KOPT-K1 (cell line): ENCODE measurements at regions not wholly inside any gene's neighbourhood (a gene's known extent, or its start where the extent isn't known, plus 50 kb on each side); places are given as distances from the start of the nearest gene placed in this dataset.

Experiments
- H3K27ac ChIP-seq: fragments of 200-600 bp; sonication (generic); 2 replicates; pipeline ENCODE4 v1.5.1; 2016; ENCODE audit warnings: antibody characterized with exemption, mild to moderate bottlenecking, low read depth, low read length; ENCODE audit not compliant: poor library complexity, severe bottlenecking
- H3K36me3 ChIP-seq: fragments of 200-600 bp; sonication (generic); 2 replicates; pipeline ENCODE4 v1.5.1; 2017; ENCODE audit warnings: antibody characterized with exemption, mild to moderate bottlenecking, low read length, moderate library complexity; ENCODE audit not compliant: insufficient read depth
- H3K9me3 ChIP-seq: fragments of 200-600 bp; sonication (generic); 2 replicates; pipeline ENCODE4 v1.5.1; 2017; ENCODE audit warnings: antibody characterized with exemption, low read length, mild to moderate bottlenecking; ENCODE audit not compliant: insufficient read depth, poor library complexity, severe bottlenecking

DNA sequence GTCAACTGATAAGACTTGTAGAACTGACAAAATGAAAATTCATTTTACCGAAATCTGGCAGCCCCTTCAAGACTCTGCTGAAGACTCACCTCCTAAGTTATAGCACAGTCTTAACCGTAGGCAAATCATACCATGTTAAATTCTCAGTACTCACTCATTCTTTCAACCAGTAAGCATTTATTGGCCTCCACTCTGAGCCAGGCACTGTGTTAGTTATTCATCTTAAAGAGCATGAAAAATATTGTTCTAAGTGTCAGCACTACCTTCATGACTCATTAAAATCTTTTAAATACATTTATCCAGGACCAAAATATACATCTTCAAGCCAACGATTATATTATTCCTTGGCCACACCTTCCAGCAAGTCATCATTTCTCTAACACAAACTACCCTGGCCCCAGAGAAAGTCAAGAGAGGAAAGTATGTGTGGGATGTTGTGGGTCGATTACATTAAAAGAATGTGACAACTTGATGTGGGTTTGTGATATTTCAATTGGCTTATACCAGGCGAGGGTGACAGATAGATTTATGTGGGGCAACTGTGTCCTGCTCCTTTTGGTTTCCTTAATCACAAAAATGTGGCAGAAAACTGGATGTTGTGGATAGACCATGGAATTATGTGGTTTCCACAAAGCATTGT lies 55.0 kb downstream of the TMEM30B start:
- no peaks in the 10 kb centered on the region for H3K36me3 ChIP-seq
- H3K27ac ChIP-seq: no peak overlapping the region
- H3K9me3 ChIP-seq: no peaks in the 10 kb centered on the region

DNA sequence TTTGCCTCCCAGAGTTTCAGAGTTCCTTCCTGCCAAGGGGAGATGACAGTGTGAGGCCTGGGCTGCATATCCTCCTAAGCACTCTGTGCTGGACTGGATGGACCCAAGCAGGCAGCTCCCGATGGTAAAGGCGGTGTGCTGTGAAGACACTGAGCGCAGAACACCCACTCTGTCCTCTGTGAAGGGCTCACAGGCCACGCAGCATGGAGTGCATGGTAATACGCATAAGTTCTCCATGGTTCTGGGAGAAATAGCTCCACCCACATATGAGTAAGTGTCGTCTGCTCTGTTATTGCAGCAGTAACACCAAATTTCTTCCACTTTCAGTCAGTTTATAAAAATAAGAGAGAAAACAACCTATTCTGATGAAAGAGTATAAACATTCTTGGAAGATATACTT lies 55.8 kb downstream of the TMEM30B start:
- Histone ChIP-seq H3K9me3 (no peaks in the 10 kb centered on the region), H3K36me3 (no peaks in the 10 kb centered on the region), H3K27ac (no peak overlapping the region)

DNA sequence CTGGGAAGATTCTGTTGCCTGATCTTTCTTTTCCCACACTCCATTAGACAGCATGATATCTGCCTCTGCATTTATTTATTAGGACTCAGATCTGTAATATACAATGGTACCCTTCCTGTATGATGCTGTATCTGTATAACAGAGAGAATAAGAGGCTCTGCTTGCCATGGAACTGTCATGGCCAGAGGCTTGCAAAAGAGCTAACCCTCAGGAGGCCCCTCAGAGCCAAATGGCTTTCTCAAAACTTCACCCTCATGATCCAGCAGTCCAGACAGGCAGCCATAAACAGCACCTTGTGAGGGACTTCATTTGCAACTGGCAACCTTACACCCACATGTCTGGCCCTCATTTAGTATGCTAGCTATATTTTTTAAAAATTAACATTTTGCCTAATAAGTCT lies 57.6 kb downstream of the TMEM30B start:
- Histone ChIP-seq H3K36me3 (no peaks in the 10 kb centered on the region), H3K9me3 (no peaks in the 10 kb centered on the region), H3K27ac (no peak overlapping the region)

DNA sequence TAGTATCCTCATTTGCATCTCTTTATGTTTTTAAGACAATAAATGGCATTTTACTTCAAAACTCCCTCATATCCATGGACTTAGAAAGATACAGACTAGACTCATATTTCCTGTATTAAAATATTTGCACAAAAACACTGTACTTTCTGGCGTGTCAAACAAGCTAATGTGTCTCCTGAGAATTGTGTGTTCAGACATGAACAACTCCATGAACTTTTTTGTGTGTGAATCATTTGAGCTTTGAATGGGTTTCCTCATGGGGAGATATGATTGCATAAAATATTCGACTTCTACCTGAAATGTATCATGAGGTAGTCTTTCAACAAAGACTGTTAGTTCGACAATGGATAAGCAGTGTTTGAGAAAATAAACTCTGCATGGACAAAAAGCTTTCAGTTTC lies 58.8 kb downstream of the TMEM30B start:
- Histone ChIP-seq H3K9me3 (no peaks in the 10 kb centered on the region), H3K36me3 (no peaks in the 10 kb centered on the region), H3K27ac (no peak overlapping the region)

DNA sequence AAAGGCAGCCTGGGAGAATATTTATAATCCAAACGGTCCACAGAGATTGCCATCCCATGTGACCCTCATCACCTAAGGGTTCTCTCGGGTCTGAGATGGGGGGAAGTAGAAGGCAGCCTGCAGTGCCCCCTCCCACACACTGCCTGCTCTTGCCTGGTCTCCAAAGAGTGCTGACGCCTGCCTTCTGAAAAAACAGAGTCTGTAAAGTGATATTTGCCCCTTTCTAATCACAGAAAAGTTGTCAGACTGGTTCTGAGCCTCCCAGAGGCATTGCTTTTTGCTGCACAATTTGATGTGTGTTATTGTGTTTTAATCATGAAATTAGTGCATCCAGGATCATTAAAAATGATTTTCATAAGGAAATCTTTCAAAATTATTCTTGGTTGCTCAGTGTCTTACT lies 59.2 kb downstream of the TMEM30B start:
- H3K36me3 ChIP-seq: no peaks in the 10 kb centered on the region
- no peak overlapping the region for H3K27ac ChIP-seq

DNA sequence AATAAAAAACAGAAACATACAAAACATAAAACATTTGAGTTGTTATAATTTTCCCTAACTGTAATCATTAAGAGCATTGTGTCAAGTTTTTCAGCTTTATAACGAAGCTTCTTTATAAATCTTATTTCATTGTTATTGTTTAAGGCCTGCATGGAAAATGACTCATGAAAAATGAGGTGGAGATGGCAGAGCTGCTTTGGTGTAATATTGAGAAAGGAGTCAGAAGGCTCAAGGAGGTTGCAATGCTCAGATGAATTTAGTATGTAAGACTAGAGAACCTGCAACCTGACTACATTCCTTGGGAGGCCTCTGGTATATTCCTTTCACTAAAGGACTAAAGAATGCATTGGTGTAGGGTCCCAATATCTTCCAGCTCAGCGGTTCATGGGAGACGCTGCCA lies 61.5 kb downstream of the TMEM30B start:
- H3K27ac ChIP-seq: no peak overlapping the region
- no peaks in the 10 kb centered on the region for H3K36me3 ChIP-seq
- H3K9me3 ChIP-seq: no peaks in the 10 kb centered on the region

More for the DNA sequence above, 59.2 kb downstream of the TMEM30B start:
- no peaks in the 10 kb centered on the region for H3K9me3 ChIP-seq

DNA sequence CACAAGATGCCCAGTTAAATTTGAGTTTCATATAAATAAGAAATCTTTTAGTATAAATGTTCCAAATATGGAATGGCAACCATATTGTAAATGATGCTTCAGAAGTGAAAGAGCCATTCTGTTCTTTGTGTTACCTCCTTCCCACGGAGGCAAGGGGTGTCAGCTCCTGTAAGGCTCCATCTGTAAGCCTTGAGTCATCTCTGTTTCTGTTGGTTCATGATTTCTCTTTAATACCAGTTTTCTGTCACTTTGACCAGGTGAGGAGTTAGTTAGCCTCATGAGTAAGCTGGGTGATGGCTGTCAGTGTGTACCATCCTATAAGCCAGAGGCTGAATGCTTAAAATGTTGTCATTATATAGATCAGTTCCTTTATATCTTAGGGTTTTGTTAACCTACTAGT lies 61.9 kb downstream of the TMEM30B start:
- Histone ChIP-seq H3K27ac (no peak overlapping the region), H3K9me3 (no peaks in the 10 kb centered on the region), H3K36me3 (no peaks in the 10 kb centered on the region)

DNA sequence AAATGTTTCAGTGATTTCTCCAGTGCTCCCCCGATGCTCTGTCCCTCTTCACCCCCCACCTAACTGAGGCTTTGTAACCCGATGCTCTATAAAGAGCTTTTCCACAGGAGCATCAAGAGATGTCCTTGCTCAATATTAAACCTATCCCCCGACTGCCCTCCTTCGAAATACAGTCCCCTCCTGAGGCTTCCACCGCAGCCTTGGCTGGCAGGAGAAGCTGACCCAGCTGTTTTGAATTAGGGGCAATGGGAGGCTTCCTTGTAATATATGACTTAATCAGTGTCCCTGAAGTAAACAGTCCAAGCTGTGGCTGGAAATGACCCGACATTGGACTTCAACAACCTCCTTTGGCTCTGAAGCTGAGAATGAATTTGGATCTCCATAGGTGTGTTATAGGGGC lies 62.4 kb downstream of the TMEM30B start:
- no peaks in the 10 kb centered on the region for H3K9me3 ChIP-seq
- H3K36me3 ChIP-seq: no peaks in the 10 kb centered on the region
- no peak overlapping the region for H3K27ac ChIP-seq

DNA sequence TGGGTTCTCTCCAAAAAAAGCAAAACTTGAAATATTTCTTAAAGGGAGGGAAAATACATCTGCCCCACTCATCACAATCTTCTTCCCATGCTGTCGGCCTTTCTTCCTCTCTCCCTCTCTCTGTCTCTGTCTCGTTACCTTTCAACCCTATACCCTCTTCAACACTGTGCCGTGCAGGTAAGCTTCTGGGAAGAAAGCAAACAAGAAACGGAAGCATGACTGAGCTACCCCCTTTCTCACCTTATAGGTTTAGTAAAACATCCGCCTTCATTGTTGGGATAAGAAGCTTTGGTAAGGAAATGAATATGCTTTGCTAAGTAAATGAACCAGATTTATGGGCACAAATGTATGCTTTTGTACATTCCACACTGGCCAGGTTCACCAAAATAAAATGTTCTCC lies 63.0 kb downstream of the TMEM30B start:
- no peaks in the 10 kb centered on the region for H3K36me3 ChIP-seq
- H3K27ac ChIP-seq: no peak overlapping the region
- no peaks in the 10 kb centered on the region for H3K9me3 ChIP-seq

DNA sequence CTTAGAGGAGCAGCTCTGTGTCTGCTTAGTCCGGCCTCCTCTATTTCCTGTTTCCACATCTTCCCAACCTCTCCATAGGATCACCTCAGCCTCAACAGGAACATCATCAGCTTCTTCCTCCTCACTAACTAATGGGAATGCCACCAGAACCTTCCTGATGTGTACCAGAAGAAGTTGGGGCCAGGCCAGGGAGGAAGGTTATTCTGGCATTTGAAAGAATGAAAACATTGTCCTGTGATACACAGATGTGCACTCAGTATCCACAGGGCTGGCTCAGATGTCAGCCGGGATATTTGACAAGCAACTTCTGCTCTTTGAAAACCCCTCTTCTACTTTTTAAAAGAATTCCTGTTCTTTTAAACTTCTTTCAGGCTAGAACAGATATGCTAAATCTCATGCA lies 63.6 kb downstream of the TMEM30B start:
- no peaks in the 10 kb centered on the region for H3K36me3 ChIP-seq
- no peak overlapping the region for H3K27ac ChIP-seq
- H3K9me3 ChIP-seq: no peaks in the 10 kb centered on the region

DNA sequence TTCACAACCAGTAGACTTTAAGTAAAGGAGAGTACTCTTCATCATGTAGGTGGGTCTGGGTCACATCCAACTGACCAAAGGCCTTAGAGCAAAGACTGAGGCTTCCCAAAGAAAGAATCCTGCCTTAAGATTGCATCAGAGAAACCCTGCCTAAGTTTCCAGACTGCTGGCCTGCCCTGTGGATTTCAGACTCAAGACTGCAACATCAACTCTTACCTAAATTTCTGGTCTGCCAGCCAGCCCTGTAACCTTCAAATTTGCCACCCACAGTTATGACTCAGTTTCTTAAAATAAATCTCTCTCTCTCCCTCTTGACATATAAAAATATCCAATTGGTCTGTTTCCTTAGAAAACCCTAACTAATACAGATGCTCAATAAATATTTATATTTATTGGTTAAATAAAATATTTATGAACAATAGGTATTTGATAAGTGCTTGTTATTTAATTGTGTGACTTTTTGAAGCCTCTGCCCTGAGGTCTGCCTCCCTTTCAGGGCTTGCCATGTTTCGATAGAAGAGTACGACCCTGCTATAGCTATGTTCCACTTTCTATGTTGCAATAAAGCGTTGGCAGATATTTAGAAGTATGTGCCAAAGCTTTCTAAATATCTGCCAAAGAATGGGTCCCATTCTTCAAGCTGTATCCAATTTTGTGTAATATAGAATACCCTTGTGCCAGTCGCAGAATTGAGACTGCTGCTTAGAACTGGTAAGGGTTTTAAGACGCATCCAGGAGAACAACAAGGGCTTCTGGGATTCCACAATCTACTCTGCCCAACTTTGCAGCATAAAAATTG lies 65.7 kb downstream of the TMEM30B start:
- no peak overlapping the region for H3K27ac ChIP-seq
- H3K36me3 ChIP-seq: no peaks in the 10 kb centered on the region
- H3K9me3 ChIP-seq: no peaks in the 10 kb centered on the region

DNA sequence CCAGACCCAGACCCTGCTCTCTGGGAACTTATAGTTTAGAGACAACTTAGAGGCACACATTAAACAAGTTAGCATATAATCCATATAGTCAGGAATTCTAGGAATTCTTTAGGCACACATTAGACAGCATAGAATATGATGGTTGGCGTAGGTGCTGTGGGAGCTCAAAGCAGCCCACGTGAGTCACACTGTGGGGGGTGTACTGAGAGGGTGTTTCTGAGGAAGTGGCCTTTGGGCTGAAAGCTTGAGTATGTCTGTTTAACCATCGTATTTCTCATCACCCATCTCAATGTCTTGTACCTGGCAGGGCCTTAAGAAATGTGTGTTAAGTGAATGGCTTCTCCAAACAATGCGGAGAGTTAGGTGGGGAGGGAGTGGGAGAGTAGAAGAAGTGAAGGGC lies 67.2 kb downstream of the TMEM30B start:
- no peaks in the 10 kb centered on the region for H3K9me3 ChIP-seq
- no peaks in the 10 kb centered on the region for H3K36me3 ChIP-seq
- H3K27ac ChIP-seq: no peak overlapping the region

DNA sequence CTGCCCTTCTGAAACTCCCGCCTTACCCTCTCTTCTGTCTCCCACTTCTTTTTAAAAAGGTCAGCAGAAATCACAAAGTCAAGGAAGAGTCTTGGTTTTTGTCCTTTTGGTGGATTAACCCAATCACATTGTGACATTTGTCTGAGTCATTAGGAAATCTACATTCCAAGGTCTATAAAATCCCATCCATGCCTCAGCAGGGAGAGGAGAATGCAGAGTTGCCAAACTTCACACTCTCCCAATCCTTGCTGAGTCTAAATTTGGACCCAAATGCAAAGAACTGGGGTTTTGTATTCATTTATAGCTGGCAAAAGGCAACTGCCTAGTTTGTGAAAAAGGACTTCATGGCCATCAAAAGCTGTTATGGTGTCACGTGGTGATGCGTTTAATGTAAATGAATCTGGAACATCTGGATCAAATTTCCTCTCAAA lies 67.9 kb downstream of the TMEM30B start:
- no peaks in the 10 kb centered on the region for H3K9me3 ChIP-seq
- H3K27ac ChIP-seq: no peak overlapping the region
- H3K36me3 ChIP-seq: no peaks in the 10 kb centered on the region

DNA sequence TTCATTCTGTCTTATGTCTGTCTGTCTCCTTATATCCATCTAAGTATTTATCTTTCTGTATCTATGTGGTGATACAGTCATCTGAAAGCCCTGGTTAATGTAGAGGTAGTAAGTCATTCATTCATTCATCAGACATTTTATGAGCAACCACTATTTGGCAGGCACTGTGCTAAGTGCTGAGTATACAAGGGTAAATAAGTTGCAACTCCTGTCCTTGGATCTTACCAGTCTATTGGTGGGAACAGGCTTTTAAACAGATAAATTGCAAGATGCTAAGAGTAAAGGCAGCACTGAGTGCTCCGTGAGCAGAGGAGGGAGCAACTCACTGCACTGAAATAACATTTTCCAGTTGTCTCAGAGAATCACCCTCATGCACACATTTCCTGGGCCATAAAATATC lies 68.6 kb downstream of the TMEM30B start:
- H3K9me3 ChIP-seq: no peaks in the 10 kb centered on the region
- H3K27ac ChIP-seq: no peak overlapping the region
- no peaks in the 10 kb centered on the region for H3K36me3 ChIP-seq

DNA sequence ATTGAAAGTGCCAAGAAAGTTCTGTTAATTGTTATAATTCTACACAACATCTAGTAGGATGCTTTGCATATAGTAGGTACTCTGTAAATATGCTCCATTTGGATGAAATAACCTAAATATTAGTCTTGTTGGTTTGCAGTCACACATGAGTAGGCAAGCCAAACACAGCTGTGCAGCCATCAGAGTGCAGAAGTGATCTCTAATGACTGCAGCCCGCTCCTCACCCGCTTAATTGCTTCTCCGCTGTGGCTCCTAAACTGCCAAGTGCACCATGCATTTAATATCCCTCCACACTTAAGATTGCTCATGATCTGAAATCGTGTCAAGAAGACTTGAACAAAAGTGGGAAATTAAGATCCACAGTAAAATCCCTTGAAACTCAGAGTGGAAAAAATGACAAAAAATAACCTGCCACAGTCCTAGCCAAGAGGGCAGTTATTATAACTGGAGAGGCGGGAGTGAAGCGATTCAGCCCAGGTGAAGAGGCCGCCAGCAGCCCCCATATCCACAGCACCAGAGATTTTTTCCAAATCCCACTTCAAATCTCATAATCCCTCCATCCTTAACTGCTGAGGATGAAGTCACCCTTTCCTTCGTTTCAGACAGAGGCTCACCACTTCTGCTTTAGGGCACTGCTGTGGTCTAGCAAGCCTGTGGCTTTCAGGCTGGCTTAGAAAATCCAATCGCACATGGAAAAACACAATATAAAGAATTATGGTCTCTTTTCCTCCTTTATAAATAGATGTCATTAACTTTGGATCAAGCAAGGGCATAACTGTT lies 69.5 kb downstream of the TMEM30B start:
- Histone ChIP-seq H3K9me3 (no peaks in the 10 kb centered on the region), H3K36me3 (no peaks in the 10 kb centered on the region), H3K27ac (no peak overlapping the region)
